ENCODE measurements at regions not wholly inside any gene's neighbourhood (a gene's known extent, or its start where the extent isn't known, plus 50 kb on each side); places are given as distances from the start of the nearest gene placed in this dataset.
"Not testable (repeated sequence)": the region's sequence is repeated elsewhere in the genome, so short reads cannot be mapped to it uniquely, and the experiment has no call there.

GRCh38 chr3:193927413-193928206 is 208.3 kb upstream of the HES1 start:
- TF ChIP-seq, protein P1, sequence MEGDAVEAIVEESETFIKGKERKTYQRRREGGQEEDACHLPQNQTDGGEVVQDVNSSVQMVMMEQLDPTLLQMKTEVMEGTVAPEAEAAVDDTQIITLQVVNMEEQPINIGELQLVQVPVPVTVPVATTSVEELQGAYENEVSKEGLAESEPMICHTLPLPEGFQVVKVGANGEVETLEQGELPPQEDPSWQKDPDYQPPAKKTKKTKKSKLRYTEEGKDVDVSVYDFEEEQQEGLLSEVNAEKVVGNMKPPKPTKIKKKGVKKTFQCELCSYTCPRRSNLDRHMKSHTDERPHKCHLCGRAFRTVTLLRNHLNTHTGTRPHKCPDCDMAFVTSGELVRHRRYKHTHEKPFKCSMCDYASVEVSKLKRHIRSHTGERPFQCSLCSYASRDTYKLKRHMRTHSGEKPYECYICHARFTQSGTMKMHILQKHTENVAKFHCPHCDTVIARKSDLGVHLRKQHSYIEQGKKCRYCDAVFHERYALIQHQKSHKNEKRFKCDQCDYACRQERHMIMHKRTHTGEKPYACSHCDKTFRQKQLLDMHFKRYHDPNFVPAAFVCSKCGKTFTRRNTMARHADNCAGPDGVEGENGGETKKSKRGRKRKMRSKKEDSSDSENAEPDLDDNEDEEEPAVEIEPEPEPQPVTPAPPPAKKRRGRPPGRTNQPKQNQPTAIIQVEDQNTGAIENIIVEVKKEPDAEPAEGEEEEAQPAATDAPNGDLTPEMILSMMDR (IDR thresholded peaks at IDR 0.05): not testable (repeated sequence)
- not testable (repeated sequence) for TF ChIP-seq POLR2A (IDR thresholded peaks at IDR 0.05)

All from adrenal gland (tissue), 5 donors.